SK-N-SH (cell line): ENCODE measurements at regions not wholly inside any gene's neighbourhood (a gene's known extent, or its start where the extent isn't known, plus 50 kb on each side); places are given as distances from the start of the nearest gene placed in this dataset.

ENCODE experiments used
- CTCF ChIA-PET: fragments of 300-600, 350-600 bp; formaldehyde crosslinking; extraction: SDS; loops from one replicate; lab custom pipeline; 2021; lab: Yijun Ruan, JAX
- POLR2A ChIA-PET: fragments of 350-600 bp; sonication (Branson Sonifier 250); formaldehyde crosslinking; extraction: SDS; loops from one replicate; lab custom pipeline; 2020; ENCODE audit warnings: antibody characterized with exemption, inconsistent platforms; lab: Yijun Ruan, JAX
- DNase-seq: peaks from one replicate; pipeline ENCODE4 v3.0.0; 2012
- H2AFZ ChIP-seq: fragments of 200-600 bp; sonication (generic); 2 replicates; pipeline ENCODE4 v1.8.1; 2016; ENCODE audit warnings: antibody characterized with exemption, mild to moderate bottlenecking, low read depth
- H3F3A ChIP-seq: fragments of 200-600 bp; sonication (generic); replicated peaks from 2 replicates; pipeline ENCODE3; 2016; ENCODE audit warnings: antibody characterized with exemption, mild to moderate bottlenecking; ENCODE audit not compliant: insufficient read depth
- H3K27ac ChIP-seq, 2 experiments: fragments of 200-500 bp in 1 of 2; fragments of 200-600 bp in 1 of 2; sonication (Bioruptor generic) in 1 of 2; sonication (generic), shearing (Covaris generic) in 1 of 2; 2 replicates each; pipeline versions ENCODE4 v1.5.1 to v1.6.1; 2014 to 2016; ENCODE audit warnings: low read depth in 2 of 2, inconsistent platforms in 1 of 2, low read length in 1 of 2, mild to moderate bottlenecking in 1 of 2, mixed read lengths in 1 of 2
- H3K27me3 ChIP-seq: fragments of 200-600 bp; sonication (generic), shearing (Covaris generic); 2 replicates; pipeline ENCODE4 v1.6.1; 2016; ENCODE audit warnings: mixed run types; ENCODE audit not compliant: insufficient read depth
- H3K36me3 ChIP-seq, 2 experiments: fragments of 200-500 bp in 1 of 2; fragments of 200-600 bp in 1 of 2; sonication (Bioruptor generic) in 1 of 2; sonication (generic) in 1 of 2; replicated peaks in 1 of 2; 2 replicates each; pipeline versions ENCODE3 to v1.5.1; 2014 to 2016; ENCODE audit warnings: low read length in 1 of 2, mild to moderate bottlenecking in 1 of 2; ENCODE audit not compliant: insufficient read depth in 2 of 2, control insufficient read depth in 1 of 2
- H3K4me1 ChIP-seq, 2 experiments: fragments of 200-500 bp in 1 of 2; fragments of 200-600 bp in 1 of 2; sonication (Bioruptor generic) in 1 of 2; sonication (generic), shearing (Covaris generic) in 1 of 2; 2 replicates each; pipeline versions ENCODE4 v1.5.1 to v1.6.1; 2014 to 2016; ENCODE audit warnings: low read depth in 1 of 2, low read length in 1 of 2, mixed run types in 1 of 2; ENCODE audit not compliant: insufficient read depth in 2 of 2, control insufficient read depth in 1 of 2
- H3K4me2 ChIP-seq: fragments of 200-600 bp; sonication (generic), shearing (Covaris generic); 2 replicates; pipeline ENCODE4 v1.6.1; 2017; ENCODE audit warnings: mixed run types
- H3K4me3 ChIP-seq, 2 experiments: fragments of 200-500 bp in 1 of 2; fragments of 200-600 bp in 1 of 2; sonication (Bioruptor generic) in 1 of 2; sonication (generic), shearing (Covaris generic) in 1 of 2; 2 replicates each; pipeline versions ENCODE4 v1.5.1 to v1.8.1; 2014 to 2016; ENCODE audit warnings: low read depth in 2 of 2, inconsistent platforms in 1 of 2, low read length in 1 of 2, mild to moderate bottlenecking in 1 of 2, mixed read lengths in 1 of 2, moderate library complexity in 1 of 2
- H3K79me2 ChIP-seq: fragments of 200-600 bp; sonication (generic); 2 replicates; pipeline ENCODE4 v1.8.1; 2017; ENCODE audit warnings: mild to moderate bottlenecking; ENCODE audit not compliant: insufficient read depth
- H3K9ac ChIP-seq: fragments of 200-600 bp; sonication (generic); 2 replicates; pipeline ENCODE4 v1.6.1; 2017; ENCODE audit warnings: mixed run types
- H3K9me2 ChIP-seq: fragments of 200-600 bp; sonication (generic); 2 replicates; pipeline ENCODE4 v1.6.1; 2017; ENCODE audit warnings: mixed run types
- H3K9me3 ChIP-seq: fragments of 200-600 bp; sonication (generic); 2 replicates; pipeline ENCODE4 v1.6.1; 2017; ENCODE audit warnings: mixed run types, mild to moderate bottlenecking, moderate library complexity
- H4K20me1 ChIP-seq: fragments of 200-600 bp; sonication (generic); 2 replicates; pipeline ENCODE4 v1.6.1; 2017; ENCODE audit warnings: mild to moderate bottlenecking, mixed run types; ENCODE audit not compliant: insufficient read depth
- FOXJ3 ChIP-seq: sonication (generic); formaldehyde crosslinking; IDR thresholded peaks from 2 replicates; pipeline ENCODE4 v1.5.1; 2020; ENCODE audit warnings: mild to moderate bottlenecking, missing genetic modification reagents
- GATA2 ChIP-seq: sonication (generic); formaldehyde crosslinking; IDR thresholded peaks from 2 replicates; pipeline ENCODE4 v1.5.0; 2020; ENCODE audit warnings: mild to moderate bottlenecking, missing genetic modification reagents
- MAX ChIP-seq: IDR thresholded peaks from 2 replicates; pipeline ENCODE4 v1.4.0; 2012; ENCODE audit warnings: low read depth
- MEF2A ChIP-seq: IDR thresholded peaks from 2 replicates; pipeline ENCODE4 v1.4.0; 2012; ENCODE audit warnings: low read depth, borderline replicate concordance
- MXI1 ChIP-seq: IDR thresholded peaks from 2 replicates; pipeline ENCODE4 v1.6.1; 2012; ENCODE audit warnings: mild to moderate bottlenecking, low read depth, low read length, improper control_type of control experiment
- RAD21 ChIP-seq: IDR thresholded peaks from 2 replicates; pipeline ENCODE4 v1.6.1; 2012; ENCODE audit warnings: mild to moderate bottlenecking, low read length
- RFX5 ChIP-seq: IDR thresholded peaks from 2 replicates; pipeline ENCODE4 v1.6.1; 2012; ENCODE audit warnings: mild to moderate bottlenecking, improper control_type of control experiment, low read length
- SIN3A ChIP-seq: IDR thresholded peaks from 2 replicates; pipeline ENCODE4 v1.6.1; 2012; ENCODE audit warnings: low read depth, mild to moderate bottlenecking, low read length, moderate library complexity, borderline replicate concordance
- WGBS: methylation state at CpG from one replicate; pipeline ENCODE4 v1.1.6; 2017; ENCODE audit warnings: low lambda C conversion rate; 5-methylcytosine and 5-hydroxymethylcytosine counted together

GRCh38 chr2:7895289-7895688 lies 786.6 kb upstream of the ID2 start:
- H3K36me3 ChIP-seq = no peaks in the 10 kb centered on the region
- H3K4me1 ChIP-seq = peaks cover 0 to 5% of the 10 kb centered on the region in 2 experiments; a peak in 1 of 4 replicates
- no peak overlapping the region for H3K4me2 ChIP-seq
- H3K27ac ChIP-seq = no peak overlapping the region
- no peaks in the 10 kb centered on the region for H3K79me2 ChIP-seq
- TF ChIP-seq GATA2 (no peak), SIN3A (no peak), MAX (no peak), FOXJ3 (CRISPR knock-in tag) (no peak), RFX5 (no peak)
- no peaks in the 10 kb centered on the region for H3K9me2 ChIP-seq
- POLR2A ChIA-PET = no interaction called here
- no peaks in the 10 kb centered on the region for H3K9me3 ChIP-seq
- no peak for DNase-seq
- no peak overlapping the region for H3K9ac ChIP-seq
- H2AFZ ChIP-seq = no peak overlapping the region
- H3K27me3 ChIP-seq = no peaks in the 10 kb centered on the region
- CTCF ChIA-PET = no interaction called here
- H3K4me3 ChIP-seq = no peak overlapping the region
- WGBS = 45% methylated on average over 3 of the region's 3 CpGs
- H4K20me1 ChIP-seq = no peaks in the 10 kb centered on the region
- H3F3A ChIP-seq = no peaks in the 10 kb centered on the region

- Histone ChIP-seq H3K4me1 (peaks cover 0 to 5% of the 10 kb centered on the region in 2 experiments; a peak in 1 of 4 replicates), H3K4me2 (no peak overlapping the region), H3K9me3 (no peaks in the 10 kb centered on the region), H3K27me3 (no peaks in the 10 kb centered on the region), H3K36me3 (no peaks in the 10 kb centered on the region), H3K9me2 (no peaks in the 10 kb centered on the region), H3K27ac (no peak overlapping the region), H3K9ac (no peak overlapping the region), H2AFZ (no peak overlapping the region), H3K4me3 (no peak overlapping the region), H3K79me2 (no peaks in the 10 kb centered on the region), H3F3A (no peaks in the 10 kb centered on the region), H4K20me1 (no peaks in the 10 kb centered on the region)
- ChIA-PET CTCF (interaction anchor here (1.4 kb wide), 1 partner anchor 11 kb away, joined by 4 read pairs; no protein-coding TSS in a partner anchor), POLR2A (no interaction called here)
- TF ChIP-seq FOXJ3 (CRISPR knock-in tag) (no peak), RAD21 (no peak), MXI1 (no peak), MEF2A (no peak)
- no peak for DNase-seq
- WGBS = 66% methylated on average over 5 of the region's 5 CpGs
Observed at GRCh38 chr2:7896940-7897487, 784.8 kb upstream of the ID2 start.

- H3K4me3 ChIP-seq = no peak overlapping the region
- peaks cover 0 to 5% of the 10 kb centered on the region in 2 experiments; a peak in 1 of 4 replicates for H3K4me1 ChIP-seq
- no peak overlapping the region for H2AFZ ChIP-seq
- no peak overlapping the region for H3K4me2 ChIP-seq
- POLR2A ChIA-PET = no interaction called here
- H4K20me1 ChIP-seq = no peaks in the 10 kb centered on the region
- H3K36me3 ChIP-seq = no peaks in the 10 kb centered on the region
- H3K9ac ChIP-seq = no peak overlapping the region
- 0 out of 2 replicates have a peak, but pooled peaks have one; percentile 19 for TF ChIP-seq FOXJ3 (CRISPR knock-in tag)
- TF ChIP-seq MAX = no peak
- CTCF ChIA-PET = interaction anchor here (0.9 kb wide), 1 partner anchor 53 kb away, joined by 3 read pairs; no protein-coding TSS in a partner anchor
- H3K9me3 ChIP-seq = no peaks in the 10 kb centered on the region
- peak; percentile 36 for DNase-seq
- 42% methylated on average over 5 of the region's 5 CpGs for WGBS
- no peaks in the 10 kb centered on the region for H3K79me2 ChIP-seq
- H3K27ac ChIP-seq = no peak overlapping the region; a peak in 1 of 4 replicates
- H3K9me2 ChIP-seq = no peaks in the 10 kb centered on the region
- no peaks in the 10 kb centered on the region for H3F3A ChIP-seq
- no peaks in the 10 kb centered on the region for H3K27me3 ChIP-seq
Observed at GRCh38 chr2:7899241-7899640, 782.6 kb upstream of the ID2 start.
